OCI-LY7 (cell line): ENCODE measurements at regions not wholly inside any gene's neighbourhood (a gene's known extent, or its start where the extent isn't known, plus 50 kb on each side); places are given as distances from the start of the nearest gene placed in this dataset.

Experiments used
- EZH2phosphoT487 ChIP-seq: fragments of 200-600 bp; sonication (generic); IDR thresholded peaks from 2 replicates; pipeline ENCODE4 v1.6.1; 2018; ENCODE audit warnings: low read depth, borderline replicate concordance, mild to moderate bottlenecking, mixed run types, antibody characterized with exemption, low read length, moderate library complexity, mixed read lengths
- TF ChIP-seq, protein P1 (sequence below): fragments of 200-600 bp; sonication (generic); conservative IDR thresholded peaks from 2 replicates; pipeline ENCODE4 v1.5.1; 2014; ENCODE audit warnings: mild to moderate bottlenecking, antibody characterized with exemption, low read length, moderate library complexity, mixed read lengths

DNA sequence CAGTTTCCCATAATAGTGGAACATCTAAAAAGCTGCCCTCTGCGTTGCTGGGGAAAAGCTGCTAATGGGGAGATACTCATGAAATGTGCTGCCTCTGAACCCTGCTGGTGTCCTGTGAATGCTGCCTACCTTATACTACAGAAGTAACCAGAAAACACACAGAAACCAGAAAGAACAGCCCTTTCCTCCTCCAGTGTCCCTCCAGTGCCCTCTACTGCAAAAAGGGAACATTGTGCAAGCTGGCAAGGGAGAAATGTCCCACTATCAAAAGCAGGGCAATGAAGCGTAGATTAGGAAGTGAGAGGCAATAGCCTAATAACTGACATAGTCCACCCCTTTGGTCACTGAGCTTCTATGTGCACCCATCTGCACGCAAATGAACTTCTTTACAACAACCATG, 162.7 kb upstream of the ETAA1 start:
- TF ChIP-seq, protein P1, sequence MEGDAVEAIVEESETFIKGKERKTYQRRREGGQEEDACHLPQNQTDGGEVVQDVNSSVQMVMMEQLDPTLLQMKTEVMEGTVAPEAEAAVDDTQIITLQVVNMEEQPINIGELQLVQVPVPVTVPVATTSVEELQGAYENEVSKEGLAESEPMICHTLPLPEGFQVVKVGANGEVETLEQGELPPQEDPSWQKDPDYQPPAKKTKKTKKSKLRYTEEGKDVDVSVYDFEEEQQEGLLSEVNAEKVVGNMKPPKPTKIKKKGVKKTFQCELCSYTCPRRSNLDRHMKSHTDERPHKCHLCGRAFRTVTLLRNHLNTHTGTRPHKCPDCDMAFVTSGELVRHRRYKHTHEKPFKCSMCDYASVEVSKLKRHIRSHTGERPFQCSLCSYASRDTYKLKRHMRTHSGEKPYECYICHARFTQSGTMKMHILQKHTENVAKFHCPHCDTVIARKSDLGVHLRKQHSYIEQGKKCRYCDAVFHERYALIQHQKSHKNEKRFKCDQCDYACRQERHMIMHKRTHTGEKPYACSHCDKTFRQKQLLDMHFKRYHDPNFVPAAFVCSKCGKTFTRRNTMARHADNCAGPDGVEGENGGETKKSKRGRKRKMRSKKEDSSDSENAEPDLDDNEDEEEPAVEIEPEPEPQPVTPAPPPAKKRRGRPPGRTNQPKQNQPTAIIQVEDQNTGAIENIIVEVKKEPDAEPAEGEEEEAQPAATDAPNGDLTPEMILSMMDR: no peak
- no peak for TF ChIP-seq EZH2phosphoT487
